ENCODE measurements at regions not wholly inside any gene's neighbourhood (a gene's known extent, or its start where the extent isn't known, plus 50 kb on each side); places are given as distances from the start of the nearest gene placed in this dataset.

GRCh38 chr2:4465671-4466070, 762.3 kb downstream of the DCDC2C start:
- H3K36me3 Mint-ChIP-seq (ENCODE audit: insufficient read depth, unreplicated experiment) = no peaks in the 10 kb centered on the region
- BruUV-seq (replicated peaks) = no TSS peak
- H3K4me3 Mint-ChIP-seq (ENCODE audit: unreplicated experiment) = no peak overlapping the region
- ChIA-PET POLR2A (no interaction called here), CTCF (no interaction called here)
- H3K27me3 ChIP-seq (replicated peaks; ENCODE audit: control insufficient read depth, insufficient read depth, low read length) = no peaks in the 10 kb centered on the region
- H3K4me3 ChIP-seq (ENCODE audit: low read depth, low read length) = no peak overlapping the region
- no peaks in the 10 kb centered on the region for H3K4me1 Mint-ChIP-seq (ENCODE audit: low read depth, unreplicated experiment)
- TF ChIP-seq CTCF (IDR thresholded peaks at IDR 0.05; ENCODE audit: insufficient read depth in 1 of 2, low read depth in 1 of 2, low read length in 1 of 2, severe bottlenecking in 1 of 2, unreplicated experiment in 1 of 2) = no peak
- no peak overlapping the region for H3K27ac Mint-ChIP-seq (ENCODE audit: unreplicated experiment)
- H3K36me3 ChIP-seq (ENCODE audit: control insufficient read depth, insufficient read depth, low read length) = no peaks in the 10 kb centered on the region
- no peaks in the 10 kb centered on the region for H3K9me3 ChIP-seq
- no peaks in the 10 kb centered on the region for H3K27me3 Mint-ChIP-seq (ENCODE audit: insufficient read depth, unreplicated experiment)
- DNase-seq = no peak
- no peaks in the 10 kb centered on the region for H3K4me1 ChIP-seq
- intact Hi-C loops (cut with micrococcal nuclease; ENCODE audit: unreplicated experiment) = no loop called here
- no peaks in the 10 kb centered on the region for H3K9me3 Mint-ChIP-seq (ENCODE audit: unreplicated experiment)

GRCh38 chr2:4475618-4476017, 772.2 kb downstream of the DCDC2C start:
- no peaks in the 10 kb centered on the region for H3K36me3 ChIP-seq (ENCODE audit: control insufficient read depth, insufficient read depth, low read length)
- Mint-ChIP-seq H3K9me3 (ENCODE audit: unreplicated experiment) (peaks cover 22% of the 10 kb centered on the region), H3K27me3 (ENCODE audit: insufficient read depth, unreplicated experiment) (no peaks in the 10 kb centered on the region), H3K4me3 (ENCODE audit: unreplicated experiment) (no peak overlapping the region), H3K27ac (ENCODE audit: unreplicated experiment) (no peak overlapping the region), H3K4me1 (ENCODE audit: low read depth, unreplicated experiment) (no peaks in the 10 kb centered on the region), H3K36me3 (ENCODE audit: insufficient read depth, unreplicated experiment) (no peaks in the 10 kb centered on the region)
- ChIA-PET CTCF (no interaction called here), POLR2A (no interaction called here)
- no peak for TF ChIP-seq CTCF (IDR thresholded peaks at IDR 0.05; ENCODE audit: insufficient read depth in 1 of 2, low read depth in 1 of 2, low read length in 1 of 2, severe bottlenecking in 1 of 2, unreplicated experiment in 1 of 2)
- BruUV-seq (replicated peaks) = no TSS peak
- DNase-seq = no peak
- intact Hi-C loops (cut with micrococcal nuclease; ENCODE audit: unreplicated experiment) = no loop called here
- no peak overlapping the region for H3K4me3 ChIP-seq (ENCODE audit: low read depth, low read length)
- no peaks in the 10 kb centered on the region for H3K27me3 ChIP-seq (replicated peaks; ENCODE audit: control insufficient read depth, insufficient read depth, low read length)
- H3K4me1 ChIP-seq = no peaks in the 10 kb centered on the region
- H3K9me3 ChIP-seq = no peaks in the 10 kb centered on the region

- no peak for TF ChIP-seq CTCF (IDR thresholded peaks at IDR 0.05; ENCODE audit: insufficient read depth in 1 of 2, low read depth in 1 of 2, low read length in 1 of 2, severe bottlenecking in 1 of 2, unreplicated experiment in 1 of 2)
- CTCF ChIA-PET = no interaction called here
- Mint-ChIP-seq H3K27ac (ENCODE audit: unreplicated experiment) (no peak overlapping the region), H3K9me3 (ENCODE audit: unreplicated experiment) (peaks cover 51% of the 10 kb centered on the region), H3K27me3 (ENCODE audit: insufficient read depth, unreplicated experiment) (no peaks in the 10 kb centered on the region), H3K4me3 (ENCODE audit: unreplicated experiment) (no peak overlapping the region), H3K4me1 (ENCODE audit: low read depth, unreplicated experiment) (no peaks in the 10 kb centered on the region), H3K36me3 (ENCODE audit: insufficient read depth, unreplicated experiment) (no peaks in the 10 kb centered on the region)
- no peaks in the 10 kb centered on the region for H3K4me1 ChIP-seq
- no peaks in the 10 kb centered on the region for H3K27me3 ChIP-seq (replicated peaks; ENCODE audit: control insufficient read depth, insufficient read depth, low read length)
- intact Hi-C loops (cut with micrococcal nuclease; ENCODE audit: unreplicated experiment) = no loop called here
- H3K9me3 ChIP-seq = no peaks in the 10 kb centered on the region
- POLR2A ChIA-PET = no interaction called here
- H3K4me3 ChIP-seq (ENCODE audit: low read depth, low read length) = no peak overlapping the region
- DNase-seq = no peak
- no TSS peak for BruUV-seq (replicated peaks)
- no peaks in the 10 kb centered on the region for H3K36me3 ChIP-seq (ENCODE audit: control insufficient read depth, insufficient read depth, low read length)
Measured at GRCh38 chr2:4483050-4483449, 779.7 kb downstream of the DCDC2C start.

All from Caco-2 (cell line).